Fibroblast of lung (primary cell): ENCODE measurements at regions not wholly inside any gene's neighbourhood (a gene's known extent, or its start where the extent isn't known, plus 50 kb on each side); places are given as distances from the start of the nearest gene placed in this dataset.

Experiments used
- DNase-seq, 2 donors: peaks; one replicate each; pipeline versions ENCODE4 v3.0.0 to v3.0.0-alpha.2; 2010; ENCODE audit warnings: low read depth in 2 of 2
- H2AFZ ChIP-seq: 2 replicates; pipeline ENCODE4 v1.5.1; 2012; ENCODE audit warnings: low read length, control low read depth, inconsistent platforms
- H3K27ac ChIP-seq: 2 replicates; pipeline ENCODE4 v1.5.1; 2011; ENCODE audit warnings: low read length, control low read depth; ENCODE audit not compliant: insufficient read depth
- H3K27me3 ChIP-seq: 2 replicates; pipeline ENCODE4 v1.5.1; 2011; ENCODE audit warnings: mild to moderate bottlenecking, low read length; ENCODE audit not compliant: control insufficient read depth, insufficient read depth
- H3K36me3 ChIP-seq: 2 replicates; pipeline ENCODE4 v1.5.1; 2011; ENCODE audit warnings: low read length; ENCODE audit not compliant: control insufficient read depth, insufficient read depth
- H3K4me1 ChIP-seq: 2 replicates; pipeline ENCODE4 v1.5.1; 2011; ENCODE audit warnings: low read length; ENCODE audit not compliant: control insufficient read depth, insufficient read depth; ENCODE audit errors: extremely low read depth
- H3K4me2 ChIP-seq: 2 replicates; pipeline ENCODE4 v1.5.1; 2011; ENCODE audit warnings: low read length, control low read depth; ENCODE audit not compliant: insufficient read depth; ENCODE audit errors: extremely low read depth
- H3K4me3 ChIP-seq, 4 experiments: fragments of 200-600 bp in 1 of 4; sonication (generic) in 1 of 4; replicated peaks in 1 of 4; 2 replicates each; pipeline ENCODE4 v1.5.1; 2011 to 2016; ENCODE audit warnings: low read length in 4 of 4, low read depth in 3 of 4, mild to moderate bottlenecking in 3 of 4, control low read depth in 2 of 4, inconsistent platforms in 1 of 4, mixed read lengths in 1 of 4; ENCODE audit not compliant: insufficient read depth in 1 of 4; ENCODE audit errors: control extremely low read depth in 1 of 4
- H3K79me2 ChIP-seq: 2 replicates; pipeline ENCODE4 v1.5.1; 2012; ENCODE audit warnings: mild to moderate bottlenecking, low read length, inconsistent platforms; ENCODE audit not compliant: control insufficient read depth, insufficient read depth
- H3K9ac ChIP-seq: 2 replicates; pipeline ENCODE4 v1.5.1; 2011; ENCODE audit warnings: mild to moderate bottlenecking, low read length, control low read depth; ENCODE audit not compliant: insufficient read depth
- H3K9me3 ChIP-seq: 2 replicates; pipeline ENCODE4 v1.5.1; 2012; ENCODE audit warnings: low read depth, low read length; ENCODE audit not compliant: control insufficient read depth, insufficient read depth
- H4K20me1 ChIP-seq: 2 replicates; pipeline ENCODE4 v1.5.1; 2011; ENCODE audit warnings: low read length; ENCODE audit not compliant: control insufficient read depth, insufficient read depth; ENCODE audit errors: extremely low read depth
- EZH2 ChIP-seq: IDR thresholded peaks from 2 replicates; pipeline ENCODE4 v1.5.1; 2012; ENCODE audit warnings: low read length, control low read depth, mild to moderate bottlenecking; ENCODE audit errors: missing control alignments
- TF ChIP-seq, protein P1 (sequence below), 2 donors: IDR thresholded peaks in 1 of 2; conservative IDR thresholded peaks in 1 of 2; 1 replicate in 1 of 2; 2 replicates in 1 of 2; pipeline ENCODE4 v1.5.1; 2011 to 2012; ENCODE audit warnings: low read length in 2 of 2, control low read depth in 1 of 2, inconsistent platforms in 1 of 2, low read depth in 1 of 2, mild to moderate bottlenecking in 1 of 2

DNA sequence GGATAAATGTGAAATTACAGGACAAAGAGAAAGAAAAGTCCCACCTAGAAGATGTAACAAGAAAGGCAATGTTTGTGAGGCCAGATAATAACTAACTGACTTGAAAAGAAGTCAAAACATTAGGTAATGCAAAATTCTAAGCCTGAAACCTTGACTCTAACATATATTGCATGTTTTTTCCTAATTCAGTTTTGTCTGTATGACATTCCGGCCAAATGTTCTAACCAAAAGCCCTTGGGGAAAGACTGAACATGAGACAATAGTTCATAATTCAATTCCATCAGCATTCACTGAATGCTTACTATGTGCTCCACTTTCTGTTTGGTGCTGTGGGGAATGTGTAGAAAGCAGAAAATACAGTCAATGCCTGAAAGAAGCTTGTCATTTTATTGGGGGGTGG, 53.9 kb downstream of the PABIR2 start:
- no peaks in the 10 kb centered on the region for H3K4me1 ChIP-seq
- no peak for DNase-seq
- H3K9me3 ChIP-seq: no peaks in the 10 kb centered on the region
- no peak overlapping the region for H3K27ac ChIP-seq
- no peak overlapping the region for H3K9ac ChIP-seq
- H4K20me1 ChIP-seq: no peaks in the 10 kb centered on the region
- H2AFZ ChIP-seq: no peak overlapping the region
- no peaks in the 10 kb centered on the region for H3K36me3 ChIP-seq
- no peak overlapping the region for H3K4me2 ChIP-seq
- TF ChIP-seq EZH2: no peak
- TF ChIP-seq, protein P1, sequence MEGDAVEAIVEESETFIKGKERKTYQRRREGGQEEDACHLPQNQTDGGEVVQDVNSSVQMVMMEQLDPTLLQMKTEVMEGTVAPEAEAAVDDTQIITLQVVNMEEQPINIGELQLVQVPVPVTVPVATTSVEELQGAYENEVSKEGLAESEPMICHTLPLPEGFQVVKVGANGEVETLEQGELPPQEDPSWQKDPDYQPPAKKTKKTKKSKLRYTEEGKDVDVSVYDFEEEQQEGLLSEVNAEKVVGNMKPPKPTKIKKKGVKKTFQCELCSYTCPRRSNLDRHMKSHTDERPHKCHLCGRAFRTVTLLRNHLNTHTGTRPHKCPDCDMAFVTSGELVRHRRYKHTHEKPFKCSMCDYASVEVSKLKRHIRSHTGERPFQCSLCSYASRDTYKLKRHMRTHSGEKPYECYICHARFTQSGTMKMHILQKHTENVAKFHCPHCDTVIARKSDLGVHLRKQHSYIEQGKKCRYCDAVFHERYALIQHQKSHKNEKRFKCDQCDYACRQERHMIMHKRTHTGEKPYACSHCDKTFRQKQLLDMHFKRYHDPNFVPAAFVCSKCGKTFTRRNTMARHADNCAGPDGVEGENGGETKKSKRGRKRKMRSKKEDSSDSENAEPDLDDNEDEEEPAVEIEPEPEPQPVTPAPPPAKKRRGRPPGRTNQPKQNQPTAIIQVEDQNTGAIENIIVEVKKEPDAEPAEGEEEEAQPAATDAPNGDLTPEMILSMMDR (conservative IDR thresholded peaks at IDR 0.05 in 1 of 2, IDR thresholded peaks at IDR 0.05 in 1 of 2; ENCODE audit: low read depth in 1 of 2, low read length in 2 of 2): no peak
- H3K79me2 ChIP-seq: no peaks in the 10 kb centered on the region
- no peaks in the 10 kb centered on the region for H3K27me3 ChIP-seq
- no peak overlapping the region for H3K4me3 ChIP-seq

DNA sequence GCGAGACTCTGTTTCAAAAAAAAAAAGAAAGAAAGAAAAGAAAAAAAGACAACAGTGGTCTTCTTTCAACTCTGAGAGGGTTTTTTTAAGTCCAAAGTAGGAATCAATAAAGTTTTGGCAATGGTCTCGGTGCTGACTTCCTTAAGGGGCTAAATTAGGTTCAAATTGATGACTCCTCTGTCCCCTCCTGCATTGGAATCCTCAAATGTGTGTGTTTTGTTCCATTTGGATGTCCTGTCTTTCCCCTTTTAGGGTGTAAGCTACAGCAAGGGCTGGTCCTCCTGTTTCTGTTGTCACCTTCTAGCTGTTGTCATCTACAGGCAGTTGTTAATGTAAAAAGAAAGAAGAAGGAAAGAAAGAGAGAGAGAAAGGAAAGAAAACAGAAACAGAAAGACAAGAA, 54.4 kb downstream of the PABIR2 start:
- no peak for DNase-seq
- H4K20me1 ChIP-seq: no peaks in the 10 kb centered on the region

DNA sequence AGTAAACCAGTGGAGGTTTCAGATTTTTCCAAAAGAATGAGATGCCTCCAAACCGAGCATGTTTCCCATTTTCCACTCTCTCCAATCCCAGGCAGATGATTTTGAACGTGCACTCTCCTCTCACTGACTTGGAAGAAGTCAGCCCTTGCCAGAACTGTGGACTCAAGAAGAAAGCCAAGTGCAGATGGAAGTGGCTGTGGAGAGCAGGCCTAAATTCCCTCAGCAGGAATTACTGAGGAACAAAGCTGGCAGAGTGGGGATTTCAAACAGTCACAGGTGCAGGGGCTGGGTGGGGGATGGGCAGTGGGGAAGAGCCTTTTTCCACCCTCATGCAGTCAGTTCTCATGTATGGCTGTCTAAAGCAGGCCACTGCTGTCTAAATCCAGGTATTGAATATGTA, 55.3 kb downstream of the PABIR2 start:
- Histone ChIP-seq H2AFZ (no peak overlapping the region), H3K4me3 (no peak overlapping the region), H3K9me3 (no peaks in the 10 kb centered on the region), H3K4me2 (no peak overlapping the region), H3K27me3 (no peaks in the 10 kb centered on the region), H3K79me2 (no peaks in the 10 kb centered on the region), H3K4me1 (peaks cover 3% of the 10 kb centered on the region), H4K20me1 (no peaks in the 10 kb centered on the region), H3K9ac (no peak overlapping the region), H3K27ac (no peak overlapping the region), H3K36me3 (no peaks in the 10 kb centered on the region)
- TF ChIP-seq EZH2: no peak
- TF ChIP-seq, protein P1 (conservative IDR thresholded peaks at IDR 0.05 in 1 of 2, IDR thresholded peaks at IDR 0.05 in 1 of 2; ENCODE audit: low read depth in 1 of 2, low read length in 2 of 2): no peak
- no peak for DNase-seq

More for the DNA sequence above, 54.4 kb downstream of the PABIR2 start:
- Histone ChIP-seq H2AFZ (no peak overlapping the region), H3K36me3 (no peaks in the 10 kb centered on the region), H3K9ac (no peak overlapping the region), H3K4me2 (no peak overlapping the region), H3K9me3 (no peaks in the 10 kb centered on the region), H3K4me1 (no peaks in the 10 kb centered on the region), H3K4me3 (no peak overlapping the region), H3K27me3 (no peaks in the 10 kb centered on the region), H3K27ac (no peak overlapping the region), H3K79me2 (no peaks in the 10 kb centered on the region)
- TF ChIP-seq, protein P1 (conservative IDR thresholded peaks at IDR 0.05 in 1 of 2, IDR thresholded peaks at IDR 0.05 in 1 of 2; ENCODE audit: low read depth in 1 of 2, low read length in 2 of 2): no peak
- no peak for TF ChIP-seq EZH2
